Activated T-helper 17 cell treated with anti-CD3 and anti-CD28 coated beads, Interleukin-2, amount 50 U/mL, for 72 hours (primary cell): ENCODE measurements at regions not wholly inside any gene's neighbourhood (a gene's known extent, or its start where the extent isn't known, plus 50 kb on each side); places are given as distances from the start of the nearest gene placed in this dataset.
"Not testable (repeated sequence)": the region's sequence is repeated elsewhere in the genome, so short reads cannot be mapped to it uniquely, and the experiment has no call there.

ENCODE experiments used
- ATAC-seq: fragments of 150-1000 bp; cut with Tn5 transposase; replicated peaks from 2 replicates; pipeline ENCODE4 v1.10.0; 2021; ENCODE audit warnings: mild to moderate bottlenecking, moderate library complexity
- H3K27ac Mint-ChIP-seq: one replicate; pipeline ENCODE4 v1.8.0; 2022; ENCODE audit warnings: mixed read lengths
- H3K27me3 Mint-ChIP-seq: one replicate; pipeline ENCODE4 v1.8.0; 2022; ENCODE audit warnings: mixed read lengths
- H3K36me3 Mint-ChIP-seq: one replicate; pipeline ENCODE4 v1.8.0; 2022; ENCODE audit warnings: low read depth, mild to moderate bottlenecking, mixed read lengths
- H3K4me1 Mint-ChIP-seq: one replicate; pipeline ENCODE4 v1.8.0; 2022; ENCODE audit warnings: mixed read lengths
- H3K4me3 Mint-ChIP-seq: one replicate; pipeline ENCODE4 v1.8.0; 2022; ENCODE audit warnings: mild to moderate bottlenecking, mixed read lengths
- H3K9me3 Mint-ChIP-seq: one replicate; pipeline ENCODE4 v1.8.0; 2022; ENCODE audit warnings: mixed read lengths

DNA sequence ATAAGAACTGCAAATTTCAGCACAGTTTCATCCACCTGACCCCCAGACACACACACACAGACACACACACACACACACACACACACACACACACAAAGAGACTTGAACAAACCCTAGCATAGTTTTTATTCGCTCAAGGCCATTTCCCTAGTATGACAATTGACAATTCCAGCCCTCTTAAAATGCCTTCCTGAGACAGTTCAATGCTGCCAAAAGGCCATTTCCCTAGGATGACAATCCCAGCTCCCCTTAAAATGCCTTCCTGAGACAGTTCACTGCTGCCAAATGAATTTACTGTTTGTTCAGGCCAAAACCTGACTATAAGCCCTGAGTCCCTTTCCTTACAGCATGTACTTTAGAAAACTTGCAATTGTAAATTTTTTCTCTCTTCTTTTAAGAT, 259.5 kb upstream of the SLC7A11 start:
- peaks cover 15% of the 10 kb centered on the region for H3K9me3 Mint-ChIP-seq
- H3K4me3 Mint-ChIP-seq = no peak overlapping the region
- no peak for ATAC-seq
- no peak overlapping the region for H3K27ac Mint-ChIP-seq
- no peaks in the 10 kb centered on the region for H3K36me3 Mint-ChIP-seq
- H3K4me1 Mint-ChIP-seq = no peaks in the 10 kb centered on the region
- H3K27me3 Mint-ChIP-seq = no peaks in the 10 kb centered on the region

DNA sequence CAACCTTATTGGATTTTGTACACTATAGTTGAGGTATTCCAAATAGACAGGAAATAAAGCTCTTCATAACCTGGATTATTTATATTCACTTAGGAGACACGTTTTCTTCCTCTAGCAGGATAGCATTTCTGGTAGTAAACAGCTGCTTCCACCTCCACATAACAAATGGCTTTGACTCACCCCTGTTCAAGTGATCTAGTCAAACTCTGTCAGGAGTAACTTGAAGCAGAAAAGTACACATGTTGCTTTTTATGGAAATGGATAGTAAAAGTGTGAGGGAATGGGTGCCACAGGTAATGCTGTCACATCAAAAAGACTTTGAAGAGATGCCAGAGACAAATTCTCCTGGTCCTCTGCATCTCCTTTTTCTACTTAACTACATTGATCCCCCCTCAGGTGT, 258.7 kb upstream of the SLC7A11 start:
- no peak overlapping the region for H3K4me3 Mint-ChIP-seq
- H3K27me3 Mint-ChIP-seq = no peaks in the 10 kb centered on the region
- H3K27ac Mint-ChIP-seq = no peak overlapping the region
- H3K9me3 Mint-ChIP-seq = peaks cover 15% of the 10 kb centered on the region
- H3K36me3 Mint-ChIP-seq = no peaks in the 10 kb centered on the region
- H3K4me1 Mint-ChIP-seq = no peaks in the 10 kb centered on the region
- ATAC-seq = no peak

DNA sequence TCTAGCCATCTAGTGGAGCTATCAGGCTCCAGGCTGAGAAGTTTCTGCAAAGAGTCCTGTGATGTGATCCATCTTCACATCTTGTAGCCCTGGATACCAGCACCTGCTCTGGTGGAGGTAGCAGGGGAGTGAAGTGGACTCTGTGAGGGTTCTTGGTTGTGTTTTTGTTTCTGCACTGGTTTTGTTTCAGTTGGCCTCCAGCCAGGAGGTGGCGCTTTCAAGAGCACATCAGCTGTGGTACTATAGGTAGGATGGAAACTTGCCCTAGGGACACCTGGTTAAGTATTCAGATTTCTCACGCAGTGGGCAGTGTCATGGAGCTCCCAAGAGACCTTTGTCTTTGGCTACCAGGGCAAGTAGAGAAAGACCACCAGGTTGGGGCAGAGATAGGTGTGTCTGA, 257.5 kb upstream of the SLC7A11 start:
- Mint-ChIP-seq H3K27ac (no peak overlapping the region), H3K27me3 (no peaks in the 10 kb centered on the region), H3K9me3 (peaks cover 10% of the 10 kb centered on the region), H3K4me1 (no peaks in the 10 kb centered on the region), H3K4me3 (no peak overlapping the region), H3K36me3 (no peaks in the 10 kb centered on the region)
- ATAC-seq = no peak

DNA sequence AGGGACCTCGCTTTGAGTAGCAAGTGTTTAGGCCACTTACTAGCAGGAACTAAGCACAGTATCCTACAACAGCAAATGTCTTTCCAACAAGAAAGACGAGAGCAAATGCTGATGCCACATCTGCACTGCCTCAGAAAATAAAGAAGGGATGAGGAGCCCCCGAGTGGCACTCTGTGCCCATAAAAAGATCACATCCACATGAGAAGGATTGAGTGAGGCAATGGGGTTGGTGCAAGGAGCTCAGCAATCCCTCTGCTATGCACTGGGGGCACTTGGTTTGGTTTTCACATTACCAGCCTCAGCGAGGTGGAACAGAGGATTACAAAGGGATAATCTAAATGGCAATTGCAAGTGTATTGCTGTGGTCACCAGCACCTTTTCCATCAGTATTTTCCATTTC, 252.8 kb upstream of the SLC7A11 start:
- H3K4me3 Mint-ChIP-seq = no peak overlapping the region
- H3K27me3 Mint-ChIP-seq = no peaks in the 10 kb centered on the region
- no peak overlapping the region for H3K27ac Mint-ChIP-seq
- no peaks in the 10 kb centered on the region for H3K4me1 Mint-ChIP-seq
- peaks cover 10% of the 10 kb centered on the region for H3K9me3 Mint-ChIP-seq
- ATAC-seq = no peak
- no peaks in the 10 kb centered on the region for H3K36me3 Mint-ChIP-seq

DNA sequence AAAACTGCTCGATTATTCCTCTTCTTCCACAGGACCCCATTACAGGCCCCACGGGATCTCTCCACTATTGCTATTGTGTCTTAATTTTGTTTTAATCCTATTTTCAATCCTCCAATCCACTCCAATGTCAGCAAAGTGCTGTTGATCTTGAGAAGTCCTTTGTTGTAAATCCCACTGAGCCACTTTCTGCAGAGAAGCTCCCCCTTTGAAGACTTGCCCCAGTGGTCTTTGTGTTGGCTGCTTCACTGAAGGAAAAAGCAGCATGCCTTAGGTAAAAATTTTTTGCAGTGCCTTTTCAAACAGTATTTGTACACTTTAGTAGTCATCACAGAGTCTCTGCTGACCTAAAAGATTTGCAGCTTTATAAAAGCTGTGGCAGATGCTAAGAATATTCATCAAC, 252.0 kb upstream of the SLC7A11 start:
- H3K27me3 Mint-ChIP-seq = no peaks in the 10 kb centered on the region
- H3K4me3 Mint-ChIP-seq = no peak overlapping the region
- no peak for ATAC-seq
- H3K9me3 Mint-ChIP-seq = peaks cover 7% of the 10 kb centered on the region
- no peaks in the 10 kb centered on the region for H3K4me1 Mint-ChIP-seq
- no peaks in the 10 kb centered on the region for H3K36me3 Mint-ChIP-seq
- no peak overlapping the region for H3K27ac Mint-ChIP-seq

DNA sequence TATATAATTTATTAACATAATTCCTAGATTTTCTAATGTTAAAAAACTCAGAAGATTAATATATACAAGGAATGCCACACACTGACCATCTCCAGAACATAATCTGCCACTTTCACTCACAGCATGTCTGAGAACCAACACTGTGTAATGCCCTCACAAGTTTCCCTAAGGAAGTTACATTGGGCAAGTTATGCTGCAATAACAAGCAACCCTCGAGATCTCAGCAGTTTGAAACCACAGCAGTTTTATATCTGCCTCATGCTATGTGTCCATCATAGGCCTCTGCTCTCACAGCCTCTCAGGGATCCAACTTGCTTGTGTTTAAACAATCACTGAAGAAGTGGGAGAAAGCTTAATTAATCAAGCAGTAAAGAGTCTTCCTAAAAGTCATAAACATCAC, 250.0 kb upstream of the SLC7A11 start:
- Mint-ChIP-seq H3K4me3 (no peak overlapping the region), H3K27me3 (no peaks in the 10 kb centered on the region), H3K36me3 (no peaks in the 10 kb centered on the region)

DNA sequence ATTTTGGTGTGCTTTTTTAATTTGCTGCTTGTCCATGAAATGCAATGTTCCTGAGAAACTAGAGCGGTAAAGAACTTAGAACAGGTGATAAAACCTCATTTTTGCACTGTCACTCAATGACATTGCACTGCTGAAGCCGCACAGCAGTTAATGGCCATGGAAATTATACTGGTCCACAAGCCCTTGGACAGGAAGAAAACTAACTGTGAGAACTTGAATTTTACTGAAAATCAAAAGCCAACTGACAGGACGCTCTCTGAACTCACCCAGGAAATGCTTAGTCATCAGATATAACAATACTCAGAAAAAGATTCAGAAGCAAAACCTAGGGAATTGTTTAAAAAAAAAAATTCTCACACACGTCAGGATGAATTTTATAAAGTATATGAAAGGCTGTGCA, 246.4 kb upstream of the SLC7A11 start:
- no peak overlapping the region for H3K4me3 Mint-ChIP-seq
- H3K36me3 Mint-ChIP-seq = no peaks in the 10 kb centered on the region
- no peaks in the 10 kb centered on the region for H3K9me3 Mint-ChIP-seq
- no peaks in the 10 kb centered on the region for H3K27me3 Mint-ChIP-seq
- H3K4me1 Mint-ChIP-seq = no peaks in the 10 kb centered on the region
- no peak overlapping the region for H3K27ac Mint-ChIP-seq
- ATAC-seq = no peak

More for the DNA sequence above, 250.0 kb upstream of the SLC7A11 start:
- no peak for ATAC-seq
- Mint-ChIP-seq H3K27ac (no peak overlapping the region), H3K9me3 (no peaks in the 10 kb centered on the region), H3K4me1 (no peaks in the 10 kb centered on the region)

DNA sequence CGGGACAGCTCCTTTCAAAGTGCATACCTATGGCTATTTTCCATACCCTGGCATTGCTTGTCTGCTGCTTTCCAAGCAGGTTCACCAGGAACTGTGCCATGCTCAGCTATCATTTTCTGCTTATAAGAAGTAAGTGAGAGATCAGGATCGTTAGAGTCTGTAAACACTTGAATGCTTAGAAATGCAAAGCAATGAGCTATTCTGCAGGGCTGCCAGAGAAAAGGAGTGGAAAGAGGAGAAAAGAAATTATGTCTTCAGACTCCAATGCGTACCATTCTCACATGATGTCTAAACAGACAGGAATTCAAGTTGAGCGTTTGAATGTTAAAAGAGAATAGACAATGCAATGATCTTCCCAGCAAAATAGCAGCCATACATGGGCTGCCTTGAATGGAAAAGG, 245.5 kb upstream of the SLC7A11 start:
- no peak for ATAC-seq

DNA sequence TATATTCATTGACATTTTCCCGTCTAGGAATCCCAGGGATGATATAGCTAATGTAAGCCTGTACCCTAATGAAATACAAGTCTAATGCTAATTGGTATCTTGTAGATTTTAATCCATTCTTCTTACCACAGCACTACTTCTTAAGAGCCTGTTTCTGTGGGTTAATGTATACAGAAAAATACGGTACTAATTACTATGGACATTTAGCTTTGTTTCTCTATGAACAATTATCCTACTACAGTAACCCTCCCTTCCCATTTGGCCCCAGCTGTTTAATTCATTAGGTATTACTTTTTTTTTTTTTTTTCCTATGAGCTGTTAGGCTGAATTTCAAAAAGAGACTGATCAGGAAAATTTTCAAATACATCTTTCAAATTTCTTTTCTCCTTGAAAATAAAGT, 245.1 kb upstream of the SLC7A11 start:
- H3K27ac Mint-ChIP-seq = no peak overlapping the region
- H3K36me3 Mint-ChIP-seq = no peaks in the 10 kb centered on the region
- no peaks in the 10 kb centered on the region for H3K9me3 Mint-ChIP-seq
- ATAC-seq = no peak
- H3K4me3 Mint-ChIP-seq = no peak overlapping the region
- H3K27me3 Mint-ChIP-seq = no peaks in the 10 kb centered on the region
- no peaks in the 10 kb centered on the region for H3K4me1 Mint-ChIP-seq

More for the DNA sequence above, 245.5 kb upstream of the SLC7A11 start:
- Mint-ChIP-seq H3K4me3 (no peak overlapping the region), H3K9me3 (no peaks in the 10 kb centered on the region), H3K27ac (no peak overlapping the region), H3K36me3 (no peaks in the 10 kb centered on the region), H3K27me3 (no peaks in the 10 kb centered on the region), H3K4me1 (no peaks in the 10 kb centered on the region)

DNA sequence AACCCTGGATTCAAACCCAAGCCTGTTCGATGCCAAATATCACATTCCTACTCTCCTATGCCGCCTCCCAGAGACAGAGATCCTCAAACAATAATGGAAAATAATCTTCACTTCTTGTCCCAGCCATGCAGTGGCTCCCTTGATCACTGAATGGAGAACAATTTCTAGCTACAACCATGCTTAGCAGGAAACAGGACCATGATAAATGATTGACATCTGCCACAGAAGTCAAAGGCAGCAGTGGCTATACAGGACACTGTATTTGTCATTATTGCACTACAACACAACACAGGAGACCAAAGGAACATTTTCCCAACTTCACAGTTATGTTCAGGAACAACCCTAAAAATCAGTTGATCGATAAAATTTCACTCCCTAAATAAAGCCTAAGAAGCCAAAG, 243.3 kb upstream of the SLC7A11 start:
- H3K4me3 Mint-ChIP-seq = no peak overlapping the region
- H3K27ac Mint-ChIP-seq = no peak overlapping the region
- no peak for ATAC-seq
- H3K27me3 Mint-ChIP-seq = no peaks in the 10 kb centered on the region
- H3K9me3 Mint-ChIP-seq = no peaks in the 10 kb centered on the region
- H3K36me3 Mint-ChIP-seq = no peaks in the 10 kb centered on the region
- H3K4me1 Mint-ChIP-seq = no peaks in the 10 kb centered on the region

DNA sequence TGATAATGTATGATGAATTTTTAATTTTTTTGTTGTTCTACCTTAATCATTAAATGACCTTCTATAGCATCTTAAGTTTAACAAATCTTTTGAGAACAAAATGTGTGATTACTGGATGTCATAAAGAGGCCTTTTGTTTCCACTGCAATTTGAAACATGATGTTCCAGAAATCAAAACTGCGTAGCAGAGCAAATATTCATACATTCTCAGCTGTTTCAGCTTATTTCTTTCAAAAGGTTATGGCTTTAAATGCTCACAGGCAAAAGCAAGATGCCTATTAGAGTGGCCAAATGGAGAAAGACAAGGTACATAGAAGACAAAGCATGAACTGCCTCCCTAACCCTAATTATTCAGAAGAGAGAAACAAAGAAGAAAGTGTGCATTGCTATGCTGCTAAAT, 233.0 kb upstream of the SLC7A11 start:
- Mint-ChIP-seq H3K27ac (no peak overlapping the region), H3K36me3 (no peaks in the 10 kb centered on the region), H3K27me3 (no peaks in the 10 kb centered on the region), H3K9me3 (peaks cover 3% of the 10 kb centered on the region), H3K4me3 (no peak overlapping the region), H3K4me1 (no peaks in the 10 kb centered on the region)
- no peak for ATAC-seq

DNA sequence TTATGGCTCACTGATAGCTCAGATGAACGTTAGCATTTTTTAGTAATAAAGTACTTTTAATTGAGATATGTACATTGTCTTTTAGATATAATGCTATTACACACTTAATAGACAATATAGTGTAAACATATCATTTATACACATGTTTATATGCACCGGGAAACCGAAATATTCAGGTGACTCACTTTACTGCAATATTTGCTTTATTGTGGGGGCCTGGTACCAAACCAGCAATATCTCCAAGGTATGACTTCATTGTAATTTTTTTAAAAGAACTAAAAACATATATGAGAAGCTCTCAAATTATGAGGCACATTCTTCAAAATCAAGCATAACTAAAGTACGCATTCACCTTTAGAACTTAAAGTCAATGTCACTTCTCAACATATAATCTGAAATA, 231.2 kb upstream of the SLC7A11 start:
- H3K36me3 Mint-ChIP-seq = no peaks in the 10 kb centered on the region
- no peaks in the 10 kb centered on the region for H3K27me3 Mint-ChIP-seq
- H3K4me1 Mint-ChIP-seq = no peaks in the 10 kb centered on the region
- no peak overlapping the region for H3K27ac Mint-ChIP-seq
- no peak overlapping the region for H3K4me3 Mint-ChIP-seq
- no peak for ATAC-seq
- H3K9me3 Mint-ChIP-seq = peaks cover 3% of the 10 kb centered on the region

DNA sequence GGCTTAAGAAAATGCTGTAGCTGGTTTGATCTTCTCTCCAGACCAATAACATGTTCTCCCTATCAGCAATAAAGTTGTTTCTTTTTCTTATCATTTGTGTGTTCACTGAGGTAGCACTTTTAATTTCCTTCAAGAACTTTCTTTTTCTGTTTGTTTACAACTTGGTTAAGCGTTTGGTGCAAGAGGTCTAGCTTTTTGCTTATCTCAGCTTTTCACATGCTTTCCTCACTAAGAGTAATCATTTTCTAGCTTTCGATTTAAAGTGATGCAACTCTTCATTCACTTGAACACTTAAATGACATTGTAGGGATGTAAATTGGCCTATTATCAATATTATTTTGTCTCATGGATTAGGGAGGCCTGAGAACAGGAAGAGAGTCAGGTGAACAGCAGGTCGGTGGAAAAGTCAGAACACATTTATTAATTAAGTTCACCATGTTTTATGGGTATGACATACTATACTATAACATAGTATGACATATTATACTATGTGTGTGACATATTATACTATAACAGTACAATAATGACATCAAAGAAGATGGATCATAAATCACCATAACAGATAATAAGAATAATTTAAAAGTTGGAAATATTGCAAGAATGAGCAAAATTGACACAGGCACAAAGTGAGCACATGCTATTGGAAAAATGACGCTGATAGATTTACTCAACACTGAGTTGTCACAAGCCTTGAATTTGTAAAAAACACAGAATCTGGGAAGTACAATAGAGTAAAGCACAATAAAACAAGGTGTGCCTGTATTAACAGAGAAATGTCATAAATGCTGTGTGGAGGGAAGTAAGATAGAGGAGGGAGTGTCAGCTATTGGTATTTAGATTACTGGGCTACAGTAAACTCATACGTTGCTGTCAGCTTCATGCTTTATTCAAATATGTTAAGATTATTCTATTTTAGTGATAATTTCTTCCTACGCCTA, 218.6 kb upstream of the SLC7A11 start:
- Mint-ChIP-seq H3K9me3 (peaks cover 9% of the 10 kb centered on the region), H3K4me3 (no peak overlapping the region), H3K27me3 (no peaks in the 10 kb centered on the region), H3K36me3 (no peaks in the 10 kb centered on the region), H3K27ac (no peak overlapping the region), H3K4me1 (no peaks in the 10 kb centered on the region)
- ATAC-seq = no peak

DNA sequence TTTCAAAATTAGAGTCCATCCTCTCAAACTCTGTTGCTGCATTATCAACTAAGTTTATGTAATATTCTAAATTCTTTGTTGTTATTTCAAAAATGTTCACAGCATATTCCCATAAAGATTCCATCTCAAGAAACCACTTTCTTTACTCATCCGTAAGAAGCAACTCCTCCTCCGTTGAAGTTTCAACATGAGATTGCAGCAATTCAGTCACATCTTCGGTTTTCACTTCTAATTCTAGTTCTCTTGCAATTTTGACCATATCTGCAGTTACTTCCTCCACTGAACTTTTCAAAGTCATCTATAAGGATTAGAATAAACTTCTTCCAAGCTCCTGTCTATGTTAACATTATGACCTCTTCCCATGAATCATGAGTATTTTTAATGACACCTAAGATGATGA, 216.6 kb upstream of the SLC7A11 start:
- H3K27ac Mint-ChIP-seq = no peak overlapping the region
- no peaks in the 10 kb centered on the region for H3K36me3 Mint-ChIP-seq
- peaks cover 8% of the 10 kb centered on the region for H3K9me3 Mint-ChIP-seq
- no peak for ATAC-seq
- no peaks in the 10 kb centered on the region for H3K27me3 Mint-ChIP-seq
- no peak overlapping the region for H3K4me3 Mint-ChIP-seq
- H3K4me1 Mint-ChIP-seq = no peaks in the 10 kb centered on the region

DNA sequence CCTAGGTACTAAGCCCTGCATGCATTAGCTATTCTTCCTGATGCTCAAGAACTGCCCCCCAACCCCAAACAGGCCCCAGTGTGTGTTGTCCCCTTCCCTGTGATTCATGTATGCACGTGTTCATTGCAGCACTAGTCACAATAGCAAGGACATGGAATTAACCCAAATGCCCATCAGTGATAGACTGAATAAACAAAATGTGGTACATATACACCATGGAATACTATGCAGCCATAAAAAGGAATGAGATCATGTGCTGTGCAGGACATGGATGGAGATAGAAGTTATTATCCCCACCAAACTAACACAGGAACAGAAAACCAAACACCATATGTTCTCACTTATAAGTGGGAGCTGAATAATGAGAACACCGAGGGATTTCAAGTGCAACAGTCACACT, 214.2 kb upstream of the SLC7A11 start:
- H3K27me3 Mint-ChIP-seq, H3K27ac Mint-ChIP-seq, ATAC-seq, H3K9me3 Mint-ChIP-seq, H3K4me1 Mint-ChIP-seq, H3K4me3 Mint-ChIP-seq, H3K36me3 Mint-ChIP-seq: not testable (repeated sequence)

DNA sequence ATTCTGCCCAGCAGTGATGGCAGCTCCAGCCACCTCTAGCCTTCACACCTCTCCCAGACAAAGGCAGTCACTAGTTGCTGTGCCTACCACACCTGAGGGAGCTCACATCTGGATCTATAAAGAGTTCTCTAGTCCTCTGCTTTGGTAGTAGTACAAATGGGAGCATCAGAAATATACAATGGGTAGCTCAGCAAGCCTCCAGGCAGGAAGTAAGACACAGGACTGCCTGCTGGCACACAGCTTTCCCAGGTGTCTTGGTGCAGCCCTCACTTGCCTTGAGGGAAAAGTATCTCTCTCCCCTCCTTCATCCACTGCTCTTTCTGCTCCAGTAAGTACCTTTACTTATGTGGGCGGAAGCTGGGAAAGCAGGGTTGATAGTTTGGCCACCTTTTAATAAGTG, 212.9 kb upstream of the SLC7A11 start:
- no peak for ATAC-seq
- no peaks in the 10 kb centered on the region for H3K36me3 Mint-ChIP-seq
- no peaks in the 10 kb centered on the region for H3K27me3 Mint-ChIP-seq
- H3K27ac Mint-ChIP-seq = no peak overlapping the region
- no peak overlapping the region for H3K4me3 Mint-ChIP-seq
- no peaks in the 10 kb centered on the region for H3K4me1 Mint-ChIP-seq
- H3K9me3 Mint-ChIP-seq = peaks cover 5% of the 10 kb centered on the region
